Mesenchymal stem cell (in vitro differentiated cells and primary cell): ENCODE measurements at regions not wholly inside any gene's neighbourhood (a gene's known extent, or its start where the extent isn't known, plus 50 kb on each side); places are given as distances from the start of the nearest gene placed in this dataset.

ENCODE experiments used
- DNase-seq: peaks from one replicate; pipeline ENCODE4 v3.0.0-alpha.2; 2013
- H2AFZ ChIP-seq: one replicate; pipeline ENCODE4 v1.6.1; 2013; ENCODE audit warnings: low read depth, mild to moderate bottlenecking, control low read depth, inconsistent platforms, low read length, moderate library complexity
- H2AK5ac ChIP-seq: 2 replicates; pipeline ENCODE4 v1.6.1; 2013; ENCODE audit warnings: low read length, moderate library complexity, mild to moderate bottlenecking, inconsistent platforms; ENCODE audit not compliant: severe bottlenecking
- H2BK120ac ChIP-seq: one replicate; pipeline ENCODE4 v1.6.1; 2013; ENCODE audit warnings: low read depth, mild to moderate bottlenecking, inconsistent platforms, low read length, moderate library complexity
- H2BK12ac ChIP-seq, 2 experiments: one replicate each; pipeline ENCODE4 v1.6.1; 2013; ENCODE audit warnings: inconsistent platforms in 2 of 2, low read length in 2 of 2, mild to moderate bottlenecking in 2 of 2, moderate library complexity in 2 of 2, control low read depth in 1 of 2
- H2BK15ac ChIP-seq: one replicate; pipeline ENCODE4 v1.6.1; 2013; ENCODE audit warnings: mild to moderate bottlenecking, low read depth, inconsistent platforms; ENCODE audit not compliant: poor library complexity, severe bottlenecking
- H2BK5ac ChIP-seq: 2 replicates; pipeline ENCODE4 v1.6.1; 2013; ENCODE audit warnings: low read depth, mild to moderate bottlenecking, low read length, control low read depth, inconsistent platforms; ENCODE audit not compliant: poor library complexity, severe bottlenecking
- H3K14ac ChIP-seq, 2 experiments: one replicate each; pipeline ENCODE4 v1.6.1; 2013; ENCODE audit warnings: inconsistent platforms in 2 of 2, low read length in 2 of 2, control low read depth in 1 of 2, mild to moderate bottlenecking in 1 of 2, moderate library complexity in 1 of 2
- H3K18ac ChIP-seq, 2 experiments: one replicate each; pipeline ENCODE4 v1.6.1; 2013; ENCODE audit warnings: inconsistent platforms in 2 of 2, low read length in 2 of 2, control low read depth in 1 of 2, low read depth in 1 of 2, mild to moderate bottlenecking in 1 of 2
- H3K23ac ChIP-seq, 2 experiments: one replicate each; pipeline ENCODE4 v1.6.1; 2013; ENCODE audit warnings: inconsistent platforms in 2 of 2, low read length in 2 of 2, mild to moderate bottlenecking in 2 of 2, moderate library complexity in 2 of 2, control low read depth in 1 of 2
- H3K27ac ChIP-seq: 2 replicates; pipeline ENCODE4 v1.5.1; 2013; ENCODE audit warnings: mild to moderate bottlenecking, moderate library complexity, low read length, control low read depth, inconsistent platforms; ENCODE audit not compliant: poor library complexity, severe bottlenecking
- H3K27me3 ChIP-seq, 2 experiments: 2 replicates each; pipeline versions ENCODE4 v1.6.1 to v1.7.0; 2013; ENCODE audit warnings: low read length in 2 of 2, mild to moderate bottlenecking in 2 of 2, moderate library complexity in 2 of 2, control low read depth in 1 of 2, inconsistent platforms in 1 of 2; ENCODE audit not compliant: control insufficient read depth in 1 of 2, insufficient read depth in 1 of 2
- H3K36me3 ChIP-seq, 2 experiments: 2 replicates each; pipeline versions ENCODE4 v1.6.1 to v1.7.0; 2013; ENCODE audit warnings: low read length in 2 of 2, control low read depth in 1 of 2, inconsistent platforms in 1 of 2, low read depth in 1 of 2, mild to moderate bottlenecking in 1 of 2; ENCODE audit not compliant: insufficient read depth in 2 of 2, control insufficient read depth in 1 of 2
- H3K4ac ChIP-seq, 2 experiments: one replicate each; pipeline ENCODE4 v1.6.1; 2013; ENCODE audit warnings: inconsistent platforms in 2 of 2, low read length in 2 of 2, mild to moderate bottlenecking in 2 of 2, moderate library complexity in 2 of 2, control low read depth in 1 of 2, low read depth in 1 of 2
- H3K4me1 ChIP-seq: 2 replicates; pipeline ENCODE4 v1.6.1; 2013; ENCODE audit warnings: low read depth, low read length, control low read depth; ENCODE audit not compliant: control insufficient read depth, insufficient read depth
- H3K4me2 ChIP-seq: 2 replicates; pipeline ENCODE4 v1.6.1; 2013; ENCODE audit warnings: low read length, mild to moderate bottlenecking, inconsistent platforms; ENCODE audit not compliant: poor library complexity, severe bottlenecking
- H3K4me3 ChIP-seq, 2 experiments: 2 replicates each; pipeline versions ENCODE4 v1.5.1 to v1.7.0; 2013; ENCODE audit warnings: low read length in 2 of 2, mild to moderate bottlenecking in 2 of 2, control low read depth in 1 of 2, low read depth in 1 of 2; ENCODE audit not compliant: insufficient read depth in 1 of 2
- H3K79me1 ChIP-seq: replicated peaks from 2 replicates; pipeline ENCODE4 v1.6.1; 2013; ENCODE audit warnings: mild to moderate bottlenecking, control low read depth, low read length, inconsistent platforms; ENCODE audit not compliant: poor library complexity, severe bottlenecking
- H3K9ac ChIP-seq: 2 replicates; pipeline ENCODE4 v1.7.0; 2013; ENCODE audit warnings: mild to moderate bottlenecking, low read length, moderate library complexity
- H3K9me3 ChIP-seq: 2 replicates; pipeline ENCODE4 v1.7.0; 2013; ENCODE audit warnings: mild to moderate bottlenecking, low read length; ENCODE audit not compliant: control insufficient read depth
- H4K8ac ChIP-seq: one replicate; pipeline ENCODE4 v1.6.1; 2013; ENCODE audit warnings: inconsistent platforms, mild to moderate bottlenecking, low read length, moderate library complexity
- H4K91ac ChIP-seq: one replicate; pipeline ENCODE4 v1.6.1; 2013; ENCODE audit warnings: mild to moderate bottlenecking, low read length, inconsistent platforms
- WGBS: methylation state at CpG from one replicate; pipeline ENCODE4 v1.1.7; 2013; ENCODE audit warnings: mixed read lengths; 5-methylcytosine and 5-hydroxymethylcytosine counted together

- H3K79me1 ChIP-seq = no peaks in the 10 kb centered on the region
- 75% methylated on average over 34 of the region's 34 CpGs for WGBS
- peaks cover 7% of the 10 kb centered on the region for H3K9me3 ChIP-seq
These were observed 273.2 kb downstream of the NPHP4 start for GRCh38 chr1:5718831-5719632.

DNA sequence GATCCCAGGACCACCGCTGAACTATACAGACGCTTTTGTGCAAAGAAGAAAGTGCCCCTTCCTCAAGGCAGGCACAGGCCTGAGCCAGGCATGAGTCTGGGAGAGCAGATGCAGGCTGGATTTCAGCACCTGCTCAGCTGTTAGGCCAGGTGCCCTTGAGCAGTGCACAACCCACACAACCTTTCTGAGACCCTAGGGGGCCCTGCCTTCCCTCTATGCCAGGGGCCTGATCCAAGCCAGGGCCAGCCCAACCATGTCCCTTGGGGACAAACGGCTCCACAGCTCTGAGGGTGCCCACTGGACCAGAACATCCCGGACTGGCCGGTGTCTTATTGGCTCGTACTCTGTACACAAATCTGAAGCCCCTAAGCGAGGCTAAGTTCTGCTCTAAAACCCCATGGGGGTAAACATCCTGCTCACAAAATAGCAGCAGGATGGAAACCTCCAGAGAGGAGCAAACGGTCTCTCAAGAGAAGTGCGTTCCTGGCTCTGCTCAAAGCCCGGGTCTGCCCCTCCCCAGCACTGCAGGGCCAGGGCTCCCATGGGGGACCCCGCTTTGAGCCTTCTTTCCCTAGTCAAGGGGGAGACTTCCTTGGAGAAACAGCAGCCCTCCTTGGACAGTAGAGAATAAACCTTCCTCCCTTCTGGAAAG, 275.1 kb downstream of the NPHP4 start:
- Histone ChIP-seq H4K91ac (no peak overlapping the region), H3K9me3 (peaks cover 7% of the 10 kb centered on the region), H3K9ac (no peak overlapping the region), H3K4ac (no peak overlapping the region), H2BK120ac (no peak overlapping the region), H3K18ac (no peak overlapping the region), H2AK5ac (no peak overlapping the region), H3K36me3 (no peaks in the 10 kb centered on the region), H3K14ac (no peak overlapping the region), H2BK15ac (no peak overlapping the region), H3K27ac (no peak overlapping the region), H3K79me1 (no peaks in the 10 kb centered on the region), H3K4me1 (no peaks in the 10 kb centered on the region), H2BK5ac (no peak overlapping the region), H2AFZ (no peak overlapping the region), H3K23ac (no peak overlapping the region), H4K8ac (no peak overlapping the region), H3K27me3 (no peaks in the 10 kb centered on the region), H3K4me3 (no peak overlapping the region), H2BK12ac (no peak overlapping the region), H3K4me2 (no peak overlapping the region)
- no peak for DNase-seq
- WGBS = 44% methylated on average over 11 of the region's 11 CpGs

More at GRCh38 chr1:5718831-5719632, 273.2 kb downstream of the NPHP4 start:
- Histone ChIP-seq H2AFZ (no peak overlapping the region), H3K4me1 (no peaks in the 10 kb centered on the region), H3K14ac (no peak overlapping the region), H2BK15ac (no peak overlapping the region), H3K4me2 (no peak overlapping the region), H3K4me3 (no peak overlapping the region), H3K23ac (no peak overlapping the region), H2BK12ac (no peak overlapping the region), H4K8ac (no peak overlapping the region), H3K27me3 (no peaks in the 10 kb centered on the region), H2AK5ac (no peak overlapping the region), H3K4ac (no peak overlapping the region), H2BK5ac (no peak overlapping the region), H3K18ac (no peak overlapping the region), H2BK120ac (no peak overlapping the region), H3K9ac (no peak overlapping the region), H4K91ac (no peak overlapping the region), H3K36me3 (no peaks in the 10 kb centered on the region), H3K27ac (no peak overlapping the region)
- DNase-seq = no peak

GRCh38 chr1:5716126-5716525, 276.1 kb downstream of the NPHP4 start:
- 65% methylated on average over 6 of the region's 6 CpGs for WGBS
- no peak overlapping the region for H3K23ac ChIP-seq

DNA sequence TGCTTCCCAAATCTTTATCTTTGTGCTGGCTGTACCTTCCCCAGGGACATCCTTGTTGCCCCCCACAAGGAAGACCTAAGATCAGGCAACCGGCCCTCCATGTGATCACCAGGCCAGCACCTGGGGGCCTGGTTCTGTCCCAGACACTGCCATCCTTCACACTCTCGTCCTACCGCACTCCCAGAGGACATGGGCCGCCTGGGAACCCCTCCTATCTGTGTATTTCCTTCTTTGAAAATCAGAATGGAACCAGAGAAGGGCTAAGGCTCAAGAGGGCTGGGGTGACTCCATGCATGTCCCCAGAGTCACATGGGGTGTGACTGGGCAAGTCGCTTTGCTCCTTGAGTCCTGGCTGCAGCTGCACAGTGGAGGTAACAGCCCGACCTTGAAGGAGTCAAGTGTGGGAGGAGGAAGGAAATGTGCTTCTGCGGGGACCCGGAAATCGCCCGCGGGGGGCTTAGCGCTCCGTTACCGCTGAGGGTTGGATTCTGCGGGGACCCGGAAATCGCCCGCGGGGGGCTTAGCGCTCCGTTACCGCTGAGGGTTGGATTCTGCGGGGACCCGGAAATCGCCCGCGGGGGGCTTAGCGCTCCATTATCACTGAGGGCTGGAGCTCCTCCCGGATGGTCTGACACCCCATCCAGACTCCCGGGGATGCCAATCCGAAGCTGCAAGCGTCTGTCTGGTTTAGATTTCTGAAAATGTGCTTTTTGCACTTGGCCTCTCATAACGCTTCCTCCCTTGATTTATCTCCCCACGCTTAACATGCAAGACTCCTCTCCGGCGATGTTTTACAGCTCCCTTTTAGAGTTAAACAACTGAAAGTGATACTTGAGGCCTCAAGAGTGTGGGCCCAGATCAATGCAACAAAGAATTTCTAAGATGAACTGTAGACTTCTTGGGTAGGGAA, 278.9 kb downstream of the NPHP4 start:
- no peak overlapping the region for H3K9ac ChIP-seq
- peaks cover 7% of the 10 kb centered on the region for H3K9me3 ChIP-seq
- no peak overlapping the region for H2BK120ac ChIP-seq
- H3K79me1 ChIP-seq = no peaks in the 10 kb centered on the region
- H3K4me1 ChIP-seq = no peaks in the 10 kb centered on the region
- no peak overlapping the region for H3K4me2 ChIP-seq
- no peak overlapping the region for H2AK5ac ChIP-seq
- H3K14ac ChIP-seq = no peak overlapping the region
- no peak overlapping the region for H3K4ac ChIP-seq
- no peak overlapping the region for H2BK12ac ChIP-seq
- no peak overlapping the region for H3K4me3 ChIP-seq
- H3K27me3 ChIP-seq = no peaks in the 10 kb centered on the region
- no peak for DNase-seq
- H2AFZ ChIP-seq = no peak overlapping the region
- no peak overlapping the region for H2BK15ac ChIP-seq
- H3K23ac ChIP-seq = no peak overlapping the region
- no peak overlapping the region for H4K8ac ChIP-seq
- no peaks in the 10 kb centered on the region for H3K36me3 ChIP-seq
- H3K18ac ChIP-seq = no peak overlapping the region
- H2BK5ac ChIP-seq = no peak overlapping the region
- no peak overlapping the region for H3K27ac ChIP-seq
- H4K91ac ChIP-seq = no peak overlapping the region
- WGBS = 91% methylated on average over 36 of the region's 36 CpGs

More at GRCh38 chr1:5716126-5716525, 276.1 kb downstream of the NPHP4 start:
- no peak overlapping the region for H4K8ac ChIP-seq
- H3K4ac ChIP-seq = no peak overlapping the region
- no peaks in the 10 kb centered on the region for H3K79me1 ChIP-seq
- DNase-seq = no peak
- no peaks in the 10 kb centered on the region for H3K4me1 ChIP-seq
- peaks cover 7% of the 10 kb centered on the region for H3K9me3 ChIP-seq
- no peaks in the 10 kb centered on the region for H3K36me3 ChIP-seq
- H3K27me3 ChIP-seq = no peaks in the 10 kb centered on the region
- H2BK15ac ChIP-seq = no peak overlapping the region
- no peak overlapping the region for H3K4me2 ChIP-seq
- no peak overlapping the region for H3K4me3 ChIP-seq
- H2BK120ac ChIP-seq = no peak overlapping the region
- H3K18ac ChIP-seq = no peak overlapping the region
- H3K14ac ChIP-seq = no peak overlapping the region
- H3K27ac ChIP-seq = no peak overlapping the region
- H4K91ac ChIP-seq = no peak overlapping the region
- H2BK5ac ChIP-seq = no peak overlapping the region
- H3K9ac ChIP-seq = no peak overlapping the region
- H2AK5ac ChIP-seq = no peak overlapping the region
- H2BK12ac ChIP-seq = no peak overlapping the region
- H2AFZ ChIP-seq = no peak overlapping the region
